Calu3 (cell line): ENCODE measurements at regions not wholly inside any gene's neighbourhood (a gene's known extent, or its start where the extent isn't known, plus 50 kb on each side); places are given as distances from the start of the nearest gene placed in this dataset.

ENCODE experiments used
- BruUV-seq: library from RNA; stranded (reverse); fragments of 400-500 nt; replicated peaks from 2 replicates; lab custom pipeline; 2021; lab: Mats Ljungman, UMichigan
- CTCF ChIA-PET: fragments of 300-600 bp; sonication (Branson Sonifier 250); formaldehyde crosslinking; loops from one replicate; lab custom pipeline; 2022; ENCODE audit warnings: antibody characterized with exemption; lab: Charles Lee
- DNase-seq: peaks from one replicate; pipeline ENCODE4 v3.0.0; 2022
- H3K27ac Mint-ChIP-seq: one replicate; pipeline ENCODE4 v1.8.0; 2022; ENCODE audit warnings: mixed read lengths; ENCODE audit not compliant: unreplicated experiment
- H3K27me3 Mint-ChIP-seq: one replicate; pipeline ENCODE4 v1.8.0; 2022; ENCODE audit warnings: mixed read lengths; ENCODE audit not compliant: unreplicated experiment
- H3K36me3 Mint-ChIP-seq: one replicate; pipeline ENCODE4 v1.8.0; 2022; ENCODE audit warnings: mild to moderate bottlenecking, moderate library complexity, mixed read lengths; ENCODE audit not compliant: insufficient read depth, unreplicated experiment
- H3K4me1 Mint-ChIP-seq: one replicate; pipeline ENCODE4 v1.8.0; 2022; ENCODE audit warnings: mild to moderate bottlenecking, low read depth, mixed read lengths; ENCODE audit not compliant: unreplicated experiment
- H3K4me3 Mint-ChIP-seq: one replicate; pipeline ENCODE4 v1.8.0; 2022; ENCODE audit warnings: mild to moderate bottlenecking, low read depth, moderate library complexity, mixed read lengths; ENCODE audit not compliant: unreplicated experiment
- H3K9me3 Mint-ChIP-seq: one replicate; pipeline ENCODE4 v1.8.0; 2022; ENCODE audit warnings: low read depth, mixed read lengths; ENCODE audit not compliant: unreplicated experiment
- intact Hi-C: fragments of 100-400 bp; cut with micrococcal nuclease; formaldehyde crosslinking; loops from one replicate; pipeline ENCODE4 v1.10.0; 2022; ENCODE audit not compliant: unreplicated experiment
- TF ChIP-seq, protein P1 (sequence below): fragments of 200-600 bp; IDR thresholded peaks from one replicate; pipeline ENCODE4 v1.8.0; 2022; ENCODE audit warnings: antibody characterized with exemption; ENCODE audit not compliant: unreplicated experiment

DNA sequence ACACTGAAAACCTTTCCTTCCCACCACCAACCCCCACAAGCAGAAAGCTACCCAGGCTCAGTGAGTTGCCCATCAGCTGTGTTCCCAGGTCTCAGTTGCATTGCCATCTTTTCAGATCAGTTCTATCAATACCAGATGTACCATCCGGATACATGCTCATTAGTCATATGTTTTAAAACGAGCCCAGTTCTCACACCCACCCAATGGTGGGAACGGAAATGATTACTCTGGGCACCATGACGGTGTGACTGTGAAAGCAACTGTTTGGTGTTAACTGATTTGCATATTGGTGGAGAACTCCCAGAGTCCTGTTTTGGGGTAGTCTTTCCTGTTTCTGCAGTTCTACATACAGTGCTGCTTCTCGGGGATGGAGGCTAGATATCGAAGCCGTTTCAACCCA lies 212.3 kb downstream of the TRIM36 start:
- no peak overlapping the region for H3K4me3 Mint-ChIP-seq
- no TSS peak for BruUV-seq
- no peak overlapping the region for H3K27ac Mint-ChIP-seq

GRCh38 chr5:114953565-114953964 lies 216.1 kb downstream of the TRIM36 start:
- Mint-ChIP-seq H3K4me3 (no peak overlapping the region), H3K9me3 (peaks cover 7% of the 10 kb centered on the region), H3K27ac (no peak overlapping the region), H3K4me1 (no peaks in the 10 kb centered on the region), H3K36me3 (no peaks in the 10 kb centered on the region), H3K27me3 (peaks cover 11% of the 10 kb centered on the region)
- CTCF ChIA-PET, result no interaction called here
- TF ChIP-seq, protein P1, sequence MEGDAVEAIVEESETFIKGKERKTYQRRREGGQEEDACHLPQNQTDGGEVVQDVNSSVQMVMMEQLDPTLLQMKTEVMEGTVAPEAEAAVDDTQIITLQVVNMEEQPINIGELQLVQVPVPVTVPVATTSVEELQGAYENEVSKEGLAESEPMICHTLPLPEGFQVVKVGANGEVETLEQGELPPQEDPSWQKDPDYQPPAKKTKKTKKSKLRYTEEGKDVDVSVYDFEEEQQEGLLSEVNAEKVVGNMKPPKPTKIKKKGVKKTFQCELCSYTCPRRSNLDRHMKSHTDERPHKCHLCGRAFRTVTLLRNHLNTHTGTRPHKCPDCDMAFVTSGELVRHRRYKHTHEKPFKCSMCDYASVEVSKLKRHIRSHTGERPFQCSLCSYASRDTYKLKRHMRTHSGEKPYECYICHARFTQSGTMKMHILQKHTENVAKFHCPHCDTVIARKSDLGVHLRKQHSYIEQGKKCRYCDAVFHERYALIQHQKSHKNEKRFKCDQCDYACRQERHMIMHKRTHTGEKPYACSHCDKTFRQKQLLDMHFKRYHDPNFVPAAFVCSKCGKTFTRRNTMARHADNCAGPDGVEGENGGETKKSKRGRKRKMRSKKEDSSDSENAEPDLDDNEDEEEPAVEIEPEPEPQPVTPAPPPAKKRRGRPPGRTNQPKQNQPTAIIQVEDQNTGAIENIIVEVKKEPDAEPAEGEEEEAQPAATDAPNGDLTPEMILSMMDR, result no peak
- intact Hi-C loops, result no loop called here
- BruUV-seq, result no TSS peak
- no peak for DNase-seq

More for the DNA sequence above, 212.3 kb downstream of the TRIM36 start:
- no peak for DNase-seq
- H3K27me3 Mint-ChIP-seq, result peaks cover 9% of the 10 kb centered on the region
- no peaks in the 10 kb centered on the region for H3K4me1 Mint-ChIP-seq
- H3K36me3 Mint-ChIP-seq, result no peaks in the 10 kb centered on the region
- TF ChIP-seq, protein P1, result no peak
- CTCF ChIA-PET, result no interaction called here
- intact Hi-C loops, result no loop called here
- H3K9me3 Mint-ChIP-seq, result peaks cover 6% of the 10 kb centered on the region

- CTCF ChIA-PET, result no interaction called here
- Mint-ChIP-seq H3K36me3 (no peaks in the 10 kb centered on the region), H3K27ac (no peak overlapping the region), H3K27me3 (peaks cover 11% of the 10 kb centered on the region), H3K4me3 (no peak overlapping the region), H3K9me3 (peaks cover 7% of the 10 kb centered on the region), H3K4me1 (no peaks in the 10 kb centered on the region)
- BruUV-seq, result no TSS peak
- no peak for DNase-seq
- intact Hi-C loops, result no loop called here
- TF ChIP-seq, protein P1, result no peak
Observed at GRCh38 chr5:114952876-114953275, 216.8 kb downstream of the TRIM36 start.

- BruUV-seq, result no TSS peak
- H3K27ac Mint-ChIP-seq, result no peak overlapping the region
- H3K27me3 Mint-ChIP-seq, result peaks cover 11% of the 10 kb centered on the region
- no peaks in the 10 kb centered on the region for H3K36me3 Mint-ChIP-seq
- no peak overlapping the region for H3K4me3 Mint-ChIP-seq
- TF ChIP-seq, protein P1, result no peak
- peaks cover 7% of the 10 kb centered on the region for H3K9me3 Mint-ChIP-seq
- H3K4me1 Mint-ChIP-seq, result no peaks in the 10 kb centered on the region
- DNase-seq, result no peak
- CTCF ChIA-PET, result no interaction called here
- intact Hi-C loops, result no loop called here
Observed at GRCh38 chr5:114949756-114950155, 220.0 kb downstream of the TRIM36 start.
